ENCODE measurements at regions not wholly inside any gene's neighbourhood (a gene's known extent, or its start where the extent isn't known, plus 50 kb on each side); places are given as distances from the start of the nearest gene placed in this dataset.

- Histone ChIP-seq H2BK15ac (ENCODE audit: low read depth, low read length) (no peak overlapping the region), H3K27ac (ENCODE audit: insufficient read depth, low read length) (no peak overlapping the region), H2AFZ (replicated peaks; ENCODE audit: low read length, poor library complexity) (no peak overlapping the region), H3K9ac (ENCODE audit: low read depth, low read length) (no peak overlapping the region), H4K91ac (ENCODE audit: insufficient read depth, low read depth, low read length) (no peak overlapping the region), H4K5ac (ENCODE audit: low read depth, low read length) (no peak overlapping the region), H3K4me1 (ENCODE audit: control insufficient read depth, insufficient read depth, low read length) (no peaks in the 10 kb centered on the region), H3K4ac (ENCODE audit: low read depth, low read length) (no peak overlapping the region), H2BK120ac (ENCODE audit: low read depth, low read length) (no peak overlapping the region), H3K4me3 (ENCODE audit: insufficient read depth, low read depth, low read length) (no peak overlapping the region), H2BK5ac (ENCODE audit: low read depth, low read length, poor library complexity, severe bottlenecking) (no peak overlapping the region), H4K8ac (ENCODE audit: low read depth in 2 of 2, low read length in 2 of 2) (no peak overlapping the region), H3K36me3 (ENCODE audit: control insufficient read depth, insufficient read depth, low read length) (no peaks in the 10 kb centered on the region), H3K23ac (ENCODE audit: low read depth, low read length) (no peak overlapping the region), H2AK5ac (ENCODE audit: low read depth, low read length) (no peak overlapping the region), H3K56ac (ENCODE audit: extremely low read depth, insufficient read depth, low read length) (no peak overlapping the region), H3K79me1 (ENCODE audit: low read depth in 1 of 2, low read length in 2 of 2) (no peaks in the 10 kb centered on the region), H3K9me3 (ENCODE audit: control insufficient read depth, insufficient read depth, low read length) (no peaks in the 10 kb centered on the region), H4K20me1 (ENCODE audit: insufficient read depth, low read length) (no peaks in the 10 kb centered on the region), H3K4me2 (ENCODE audit: low read depth, low read length) (no peak overlapping the region; the same call in 1 of the 2 replicates), H3K27me3 (ENCODE audit: control insufficient read depth, insufficient read depth, low read length) (no peaks in the 10 kb centered on the region), H3K14ac (replicated peaks; ENCODE audit: low read depth, low read length) (no peak overlapping the region), H2AK9ac (replicated peaks; ENCODE audit: low read depth, low read length, poor library complexity) (no peak overlapping the region), H2BK20ac (ENCODE audit: low read depth, low read length) (no peak overlapping the region), H3K9me1 (ENCODE audit: insufficient read depth, low read length) (no peaks in the 10 kb centered on the region), H3K18ac (ENCODE audit: low read depth, low read length) (no peak overlapping the region)
- no TSS peak for BruUV-seq (replicated peaks)
- ATAC-seq (ENCODE audit: low read depth): no peak
- dilution Hi-C loops (cut with HindIII; ENCODE audit: low sequenced_read_pairs, unreplicated experiment): no loop called here
- ChIA-PET CTCF (no interaction called here), POLR2A (ENCODE audit: unreplicated experiment) (no interaction called here)
- intact Hi-C loops (cut with micrococcal nuclease): no loop called here
- DNase-seq: no peak
- in situ Hi-C loops (cut with MboI; ENCODE audit: low sequenced_read_pairs): no loop called here
- 75% methylated on average over 7 of the region's 7 CpGs; no CpG with 5 or more reads in 1 of the 2 experiments for WGBS, 2 experiments (ENCODE audit: extremely low coverage in 2 of 2, insufficient read length in 1 of 2)
- TF ChIP-seq NFE2L2 (IDR thresholded peaks at IDR 0.05; ENCODE audit: low read depth, low read length) (no peak), CHD1 (IDR thresholded peaks at IDR 0.05; ENCODE audit: low read depth, low read length) (no peak), BHLHE40 (IDR thresholded peaks at IDR 0.05; ENCODE audit: low read depth, low read length) (no peak), SMC3 (IDR thresholded peaks at IDR 0.05; ENCODE audit: low read depth, low read length) (no peak), MXI1 (IDR thresholded peaks at IDR 0.05; ENCODE audit: borderline replicate concordance, low read depth, low read length) (no peak)
These were observed 264.1 kb downstream of the PHF14 start for GRCh38 chr7:11237742-11238141.
